HG02840 (cell line): ENCODE measurements at regions not wholly inside any gene's neighbourhood (a gene's known extent, or its start where the extent isn't known, plus 50 kb on each side); places are given as distances from the start of the nearest gene placed in this dataset.
"Not testable (repeated sequence)": the region's sequence is repeated elsewhere in the genome, so short reads cannot be mapped to it uniquely, and the experiment has no call there.

Experiments used
- ATAC-seq: cut with Tn5 transposase; IDR thresholded peaks from one replicate; pipeline ENCODE4 v1.9.1; 2021; ENCODE audit warnings: mild to moderate bottlenecking, moderate library complexity, moderate number of reproducible peaks; ENCODE audit not compliant: unreplicated experiment, low FRiP score

GRCh38 chr11:112533682-112534081 lies 273.0 kb upstream of the PLET1 start:
- no peak for ATAC-seq

- ATAC-seq, result no peak
Measured at GRCh38 chr11:112534208-112534607, 273.5 kb upstream of the PLET1 start.

DNA sequence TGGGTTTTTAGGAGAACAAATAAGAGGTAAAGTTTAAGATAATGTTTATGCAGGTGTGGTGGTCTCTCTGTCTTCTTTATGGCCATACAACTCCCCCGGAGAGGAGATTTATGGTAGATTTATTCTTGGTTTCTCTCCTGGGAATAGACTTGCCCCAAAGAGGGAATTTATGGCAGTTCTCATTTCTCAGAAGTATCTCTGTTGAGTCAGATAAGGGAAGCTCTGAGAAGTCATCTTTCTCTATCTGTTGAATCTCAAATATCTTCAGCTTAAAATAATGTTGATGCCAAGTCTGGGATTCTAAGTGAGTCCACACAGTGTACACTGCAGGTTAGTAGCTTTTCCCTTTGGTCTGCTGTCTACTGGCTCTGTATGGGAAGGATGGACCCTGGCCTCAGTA lies 276.4 kb upstream of the PLET1 start:
- ATAC-seq, result no peak

- no peak for ATAC-seq
Measured at GRCh38 chr11:112537846-112538330, 277.2 kb upstream of the PLET1 start.

GRCh38 chr11:112538534-112539280 lies 278.0 kb upstream of the PLET1 start:
- ATAC-seq, result no peak

DNA sequence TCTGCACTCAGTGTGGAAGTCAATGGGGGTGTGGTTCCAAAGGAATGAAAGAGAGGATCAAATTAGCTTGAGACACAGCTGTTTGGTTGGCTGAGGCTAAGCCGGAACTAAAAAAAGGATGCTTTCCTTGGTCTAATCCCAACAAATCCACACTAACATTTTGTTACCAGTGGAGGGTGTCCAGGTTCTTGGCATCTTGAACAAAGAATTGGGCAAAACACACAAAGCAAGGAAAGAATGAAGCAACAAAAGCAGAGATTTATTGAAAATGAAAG lies 278.6 kb upstream of the PLET1 start:
- not testable (repeated sequence) for ATAC-seq

DNA sequence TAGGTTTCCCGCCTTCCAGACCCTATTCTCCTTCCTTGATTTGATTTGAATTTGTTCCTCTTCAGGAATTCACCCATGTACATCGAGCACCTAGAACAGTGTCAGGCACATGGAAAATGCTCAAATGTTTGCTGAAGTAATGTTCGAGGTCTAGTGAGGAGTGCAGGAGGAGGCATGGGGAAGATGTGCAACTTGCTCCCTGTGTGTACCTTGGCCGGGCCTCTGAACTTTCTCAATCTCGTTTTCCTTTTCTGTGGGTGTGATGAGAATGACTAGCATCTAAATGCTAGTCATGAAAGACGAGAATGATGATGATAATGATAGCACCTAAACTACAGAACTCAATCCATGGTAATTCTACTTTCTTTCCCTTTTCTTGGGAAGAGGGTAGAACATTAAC lies 279.1 kb upstream of the PLET1 start:
- ATAC-seq, result no peak

- no peak for ATAC-seq
Measured at GRCh38 chr11:112540261-112540660, 279.6 kb upstream of the PLET1 start.

DNA sequence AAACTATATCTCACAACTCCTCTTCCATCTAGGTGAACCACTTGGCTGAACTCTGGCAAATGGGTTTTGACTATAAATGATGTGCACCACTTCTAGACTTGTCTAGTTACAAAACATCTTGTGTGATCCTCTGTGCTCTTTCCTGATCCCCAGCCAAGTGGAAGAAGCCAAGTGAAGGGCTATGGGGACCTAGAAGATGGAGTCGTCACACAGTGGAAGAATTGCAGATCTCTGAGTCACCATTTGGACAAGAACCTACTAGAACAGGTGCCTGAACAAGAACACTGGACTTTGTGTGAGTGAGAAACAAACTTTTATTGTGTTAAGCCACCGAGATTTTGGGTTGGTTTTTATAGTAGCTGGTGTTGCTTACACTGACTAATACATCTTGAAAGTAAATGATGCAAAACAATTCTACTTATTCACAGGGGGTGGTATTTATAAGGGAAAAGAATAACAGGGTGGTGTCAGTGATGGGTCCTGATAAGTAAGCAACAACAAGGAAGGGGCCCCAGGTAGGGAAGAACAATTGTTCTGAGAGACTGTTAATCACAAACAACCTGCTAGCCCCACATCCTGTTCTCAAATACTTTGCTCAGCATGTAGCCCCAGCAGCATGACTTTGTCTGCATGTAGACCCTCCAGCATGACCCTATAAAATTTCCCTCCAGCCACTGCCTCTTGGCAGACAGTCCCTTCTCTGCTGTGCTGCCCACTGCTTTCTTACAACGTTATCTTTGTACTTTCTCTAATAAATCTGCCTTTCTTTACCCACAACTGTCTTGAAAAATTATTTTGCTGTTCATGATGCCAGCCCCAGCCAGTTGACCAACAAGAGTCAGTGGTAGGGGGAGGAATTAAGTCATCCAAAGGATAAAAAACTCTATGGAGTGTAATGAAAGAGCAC lies 280.7 kb upstream of the PLET1 start:
- ATAC-seq, result no peak

GRCh38 chr11:112542479-112542878 lies 281.8 kb upstream of the PLET1 start:
- no peak for ATAC-seq

- no peak for ATAC-seq
Measured at GRCh38 chr11:112543390-112543789, 282.7 kb upstream of the PLET1 start.

- no peak for ATAC-seq
Measured at GRCh38 chr11:112548641-112549040, 288.0 kb upstream of the PLET1 start.

DNA sequence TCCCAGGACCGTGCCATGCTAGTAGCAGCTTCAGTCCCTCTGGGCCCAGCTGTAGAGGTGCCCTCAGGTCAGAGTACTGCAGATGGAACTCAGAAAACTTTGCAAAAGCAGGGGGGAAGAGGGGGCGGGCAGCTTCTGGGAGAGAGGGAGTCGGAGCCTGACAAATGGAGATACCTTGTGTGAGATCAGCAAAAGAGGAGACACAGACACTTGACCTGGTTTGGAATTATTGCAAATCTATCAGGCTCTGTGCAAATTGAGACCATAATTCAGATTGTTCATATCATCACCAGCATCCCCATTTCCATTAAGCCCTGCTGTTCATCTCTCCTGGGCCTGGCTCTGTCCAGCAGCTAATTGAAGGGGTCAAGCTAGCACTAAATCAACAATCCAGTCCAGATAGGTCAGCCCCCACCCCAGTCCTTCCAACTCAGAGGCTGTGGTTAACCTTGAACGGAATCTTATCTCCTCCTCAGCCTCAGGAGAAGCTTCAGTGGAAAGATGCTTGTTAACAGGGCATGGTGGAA lies 292.6 kb upstream of the PLET1 start:
- ATAC-seq, result no peak

- no peak for ATAC-seq
Measured at GRCh38 chr11:112554586-112554985, 293.9 kb upstream of the PLET1 start.

DNA sequence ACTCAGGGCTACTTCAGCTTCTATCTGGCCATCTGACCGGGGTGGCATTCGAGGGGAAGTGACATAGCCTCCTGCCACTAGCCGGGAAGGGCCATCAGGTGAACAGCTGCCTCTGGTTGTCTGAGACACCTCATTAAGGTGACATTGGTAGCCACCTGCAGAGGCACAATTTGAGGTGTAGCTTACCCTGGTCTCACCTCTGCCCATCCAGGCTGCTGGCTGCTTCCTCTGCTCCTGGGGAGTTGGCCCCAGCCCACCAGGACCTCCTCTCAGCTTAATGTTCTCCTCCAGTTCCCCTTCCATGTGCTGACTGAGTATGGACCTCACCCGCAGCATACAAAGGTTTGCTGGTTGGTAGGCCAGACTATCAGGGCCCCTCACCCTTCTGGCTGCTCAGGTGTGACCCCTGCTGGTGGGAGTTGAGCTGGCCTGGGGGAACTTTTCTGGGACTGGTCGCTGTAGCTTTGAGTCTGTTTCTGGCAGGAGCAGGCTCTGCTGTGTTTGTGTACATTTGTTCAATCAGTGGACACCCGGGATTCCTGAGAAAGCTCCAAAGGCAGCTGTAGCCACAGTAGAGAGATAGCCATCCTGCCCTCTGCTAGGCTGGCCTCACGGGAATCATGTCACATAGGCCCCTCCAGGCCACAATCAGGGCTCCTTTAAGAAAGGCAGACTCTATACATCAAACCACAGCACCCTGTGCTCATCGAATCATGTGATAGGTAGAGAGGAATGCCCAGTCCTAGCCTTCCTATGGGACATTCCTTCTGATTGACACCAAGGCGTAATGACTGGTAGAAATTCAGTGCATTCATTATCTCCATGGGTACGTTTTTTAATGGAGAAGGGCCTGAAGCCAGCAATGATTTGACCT lies 295.1 kb upstream of the PLET1 start:
- ATAC-seq, result no peak

- ATAC-seq, result no peak
Measured at GRCh38 chr11:112558691-112559090, 298.0 kb upstream of the PLET1 start.

- no peak for ATAC-seq
Measured at GRCh38 chr11:112563808-112564207, 303.1 kb upstream of the PLET1 start.

GRCh38 chr11:112564228-112564955 lies 303.7 kb upstream of the PLET1 start:
- ATAC-seq, result no peak

GRCh38 chr11:112565551-112565950 lies 304.9 kb upstream of the PLET1 start:
- ATAC-seq, result no peak

- no peak for ATAC-seq
Measured at GRCh38 chr11:112566124-112566523, 305.5 kb upstream of the PLET1 start.
